ENCODE measurements at regions not wholly inside any gene's neighbourhood (a gene's known extent, or its start where the extent isn't known, plus 50 kb on each side); places are given as distances from the start of the nearest gene placed in this dataset.

GRCh38 chr2:152920846-152921245 lies 202.4 kb downstream of the ARL6IP6 start:
- no peaks in the 10 kb centered on the region for H3K9me3 ChIP-seq
- WGBS, 2 donors, result 52 to 54% methylated on average over 2 of the region's 2 CpGs
- H3K27ac ChIP-seq, result no peak overlapping the region
- H3K36me3 ChIP-seq, result no peaks in the 10 kb centered on the region
- DNase-seq (ENCODE audit: low spot score in 2 of 2), result no peak
- H3K27me3 ChIP-seq, result no peaks in the 10 kb centered on the region
- no peak for TF ChIP-seq CTCF (IDR thresholded peaks at IDR 0.05)
- no peak for TF ChIP-seq POLR2A (IDR thresholded peaks at IDR 0.05)
- no peak for TF ChIP-seq EP300 (IDR thresholded peaks at IDR 0.05)
- H3K4me1 ChIP-seq, result no peaks in the 10 kb centered on the region
- no peak overlapping the region for H3K4me3 ChIP-seq

DNA sequence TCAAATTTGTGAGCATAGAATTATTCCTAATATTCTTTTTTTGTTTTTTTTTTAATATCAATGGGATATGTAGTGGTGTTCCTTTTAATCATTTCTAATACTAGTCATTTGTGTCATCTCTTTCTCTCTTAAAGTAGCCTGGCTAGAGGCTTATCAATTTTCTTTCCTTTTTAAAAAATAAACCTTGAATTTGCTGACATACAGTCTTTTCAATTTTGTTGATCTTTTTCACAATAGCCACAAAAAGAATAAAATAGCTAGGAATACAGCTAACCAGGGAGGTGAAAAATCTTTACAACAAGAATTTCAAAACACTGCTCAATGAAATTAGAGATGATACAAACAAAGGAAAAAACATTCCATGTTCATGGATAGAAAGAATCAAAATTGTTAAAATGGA lies 192.6 kb downstream of the ARL6IP6 start:
- Histone ChIP-seq H3K4me3 (no peak overlapping the region), H3K9me3 (no peaks in the 10 kb centered on the region), H3K36me3 (no peaks in the 10 kb centered on the region), H3K27me3 (no peaks in the 10 kb centered on the region), H3K27ac (no peak overlapping the region), H3K4me1 (no peaks in the 10 kb centered on the region)
- TF ChIP-seq POLR2A (IDR thresholded peaks at IDR 0.05) (no peak), EP300 (IDR thresholded peaks at IDR 0.05) (no peak), CTCF (IDR thresholded peaks at IDR 0.05) (no peak)
- DNase-seq (ENCODE audit: low spot score in 2 of 2), result no peak

DNA sequence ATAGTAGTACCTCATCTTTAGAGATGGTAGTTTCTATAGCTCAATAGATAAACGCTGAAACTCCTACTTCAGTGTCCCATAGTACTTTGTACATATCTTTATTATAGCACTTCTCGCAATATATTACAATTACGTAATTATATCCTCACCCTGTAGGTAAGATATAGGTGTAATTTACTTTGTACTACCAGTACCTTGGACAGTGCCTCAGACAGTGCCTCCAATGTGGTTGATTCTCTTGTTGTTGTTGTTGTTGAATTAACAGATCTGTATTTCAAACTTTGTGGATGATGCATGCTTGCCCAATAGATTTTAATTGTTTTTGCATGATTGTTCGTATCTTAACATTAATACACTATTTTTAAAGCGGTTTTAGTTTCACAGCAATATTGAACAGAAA lies 188.6 kb downstream of the ARL6IP6 start:
- no peaks in the 10 kb centered on the region for H3K4me1 ChIP-seq
- TF ChIP-seq POLR2A (IDR thresholded peaks at IDR 0.05), result no peak
- no peak for TF ChIP-seq EP300 (IDR thresholded peaks at IDR 0.05)
- TF ChIP-seq CTCF (IDR thresholded peaks at IDR 0.05), result no peak
- H3K4me3 ChIP-seq, result no peak overlapping the region
- 65 to 84% methylated on average over 5 of the region's 5 CpGs for WGBS, 2 donors
- no peak overlapping the region for H3K27ac ChIP-seq
- no peaks in the 10 kb centered on the region for H3K36me3 ChIP-seq
- DNase-seq (ENCODE audit: low spot score in 2 of 2), result no peak
- H3K27me3 ChIP-seq, result no peaks in the 10 kb centered on the region
- no peaks in the 10 kb centered on the region for H3K9me3 ChIP-seq

- DNase-seq (ENCODE audit: low spot score in 2 of 2), result no peak
- H3K9me3 ChIP-seq, result no peaks in the 10 kb centered on the region
- TF ChIP-seq POLR2A (IDR thresholded peaks at IDR 0.05) (no peak), EP300 (IDR thresholded peaks at IDR 0.05) (no peak), CTCF (IDR thresholded peaks at IDR 0.05) (no peak)
- H3K27ac ChIP-seq, result no peak overlapping the region
- H3K27me3 ChIP-seq, result no peaks in the 10 kb centered on the region
- H3K4me1 ChIP-seq, result no peaks in the 10 kb centered on the region
- WGBS, 2 donors, result 79 to 90% methylated on average over 5 of the region's 5 CpGs
- H3K4me3 ChIP-seq, result no peak overlapping the region
- no peaks in the 10 kb centered on the region for H3K36me3 ChIP-seq
Measured at GRCh38 chr2:152894051-152894450, 175.6 kb downstream of the ARL6IP6 start.

DNA sequence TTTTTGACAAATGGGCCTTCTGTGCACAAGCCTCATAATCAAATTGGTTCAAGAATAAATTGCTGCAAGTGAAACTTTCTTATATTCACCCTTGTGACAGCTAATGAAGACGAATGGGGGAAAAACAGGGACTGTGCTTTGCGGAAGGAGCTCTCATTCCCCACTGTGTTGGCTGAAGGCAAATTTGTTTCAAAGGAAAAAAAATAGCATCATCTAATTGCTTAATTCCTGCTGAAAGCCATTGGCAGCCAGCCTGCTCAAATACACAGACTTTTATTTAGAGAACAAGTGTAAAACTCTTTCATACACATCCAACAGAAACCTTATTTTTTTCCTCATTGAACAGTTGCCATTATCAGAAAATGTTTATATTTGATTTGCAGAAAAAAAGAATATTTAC lies 172.3 kb downstream of the ARL6IP6 start:
- H3K27ac ChIP-seq, result no peak overlapping the region
- no peak for DNase-seq (ENCODE audit: low spot score in 2 of 2)
- H3K36me3 ChIP-seq, result no peaks in the 10 kb centered on the region
- no peak for TF ChIP-seq POLR2A (IDR thresholded peaks at IDR 0.05)
- H3K4me3 ChIP-seq, result no peak overlapping the region
- H3K4me1 ChIP-seq, result no peaks in the 10 kb centered on the region
- H3K27me3 ChIP-seq, result no peaks in the 10 kb centered on the region
- WGBS, 2 donors, result 20 to 25% methylated on average over 2 of the region's 2 CpGs
- no peaks in the 10 kb centered on the region for H3K9me3 ChIP-seq

DNA sequence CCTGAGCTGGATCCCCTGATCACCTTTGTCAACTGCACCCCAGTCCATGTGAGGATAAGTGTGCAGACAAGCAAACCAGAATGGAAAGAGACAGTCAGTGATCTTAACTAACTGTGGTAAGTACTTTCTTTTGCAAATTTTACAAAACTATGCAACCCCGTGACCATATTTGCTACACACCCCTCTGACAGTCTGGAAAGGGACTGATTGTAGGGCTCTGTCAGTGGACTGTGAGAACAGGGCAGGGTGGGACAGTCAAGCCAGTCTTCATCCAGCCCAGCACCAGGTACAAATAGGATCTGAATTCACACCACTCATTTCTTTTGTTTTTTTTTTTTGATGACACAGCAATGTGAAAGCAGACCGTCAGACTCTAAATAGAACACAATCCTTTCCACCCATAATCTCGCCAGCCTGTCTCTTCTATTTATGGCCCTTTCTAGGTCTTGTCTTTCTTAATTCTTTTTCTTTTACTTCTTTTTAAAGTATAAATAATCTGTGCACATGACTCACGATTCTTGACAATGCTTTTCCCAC lies 165.6 kb downstream of the ARL6IP6 start:
- Histone ChIP-seq H3K4me1 (no peaks in the 10 kb centered on the region), H3K4me3 (no peak overlapping the region), H3K36me3 (no peaks in the 10 kb centered on the region), H3K9me3 (no peaks in the 10 kb centered on the region), H3K27me3 (no peaks in the 10 kb centered on the region), H3K27ac (no peak overlapping the region)
- TF ChIP-seq EP300 (IDR thresholded peaks at IDR 0.05) (no peak), POLR2A (IDR thresholded peaks at IDR 0.05) (no peak), CTCF (IDR thresholded peaks at IDR 0.05) (no peak)
- DNase-seq (ENCODE audit: low spot score in 2 of 2), result no peak
- WGBS, 2 donors, result 63 to 66% methylated on average over 4 of the region's 4 CpGs
